ENCODE measurements at regions not wholly inside any gene's neighbourhood (a gene's known extent, or its start where the extent isn't known, plus 50 kb on each side); places are given as distances from the start of the nearest gene placed in this dataset.

- no peak overlapping the region for H3K27ac ChIP-seq
- no peaks in the 10 kb centered on the region for H3K36me3 ChIP-seq
- H3K4me3 ChIP-seq, result no peak overlapping the region
- no peaks in the 10 kb centered on the region for H3K9me3 ChIP-seq
- no peak for TF ChIP-seq POLR2A (IDR thresholded peaks at IDR 0.05)
- TF ChIP-seq CTCF (IDR thresholded peaks at IDR 0.05), result no peak
- TF ChIP-seq EP300 (IDR thresholded peaks at IDR 0.05), result no peak
- no peak for TF ChIP-seq POLR2AphosphoS5 (IDR thresholded peaks at IDR 0.05)
- no peaks in the 10 kb centered on the region for H3K27me3 ChIP-seq
- intact Hi-C loops (cut with DNase I), result no loop called here
- no peaks in the 10 kb centered on the region for H3K4me1 ChIP-seq
- WGBS, 2 donors, result 49 to 63% methylated on average over 6 of the region's 6 CpGs
- no peak for DNase-seq
These were observed 252.1 kb upstream of the TAC1 start for GRCh38 chr7:97479740-97480290.

- no peak for DNase-seq
- no peak for TF ChIP-seq CTCF (IDR thresholded peaks at IDR 0.05)
- TF ChIP-seq POLR2A (IDR thresholded peaks at IDR 0.05), result no peak
- TF ChIP-seq EP300 (IDR thresholded peaks at IDR 0.05), result no peak
- TF ChIP-seq POLR2AphosphoS5 (IDR thresholded peaks at IDR 0.05), result no peak
- H3K4me3 ChIP-seq, result no peak overlapping the region
- no peaks in the 10 kb centered on the region for H3K36me3 ChIP-seq
- no peaks in the 10 kb centered on the region for H3K27me3 ChIP-seq
- H3K9me3 ChIP-seq, result no peaks in the 10 kb centered on the region
- 69 to 88% methylated on average over 3 of the region's 3 CpGs for WGBS, 2 donors
- H3K4me1 ChIP-seq, result no peaks in the 10 kb centered on the region
- H3K27ac ChIP-seq, result no peak overlapping the region
- intact Hi-C loops (cut with DNase I), result no loop called here
These were observed 251.0 kb upstream of the TAC1 start for GRCh38 chr7:97480772-97481390.

GRCh38 chr7:97495487-97495886 lies 236.4 kb upstream of the TAC1 start:
- DNase-seq, result no peak
- Histone ChIP-seq H3K4me3 (no peak overlapping the region), H3K27me3 (no peaks in the 10 kb centered on the region), H3K27ac (no peak overlapping the region), H3K36me3 (no peaks in the 10 kb centered on the region), H3K9me3 (no peaks in the 10 kb centered on the region), H3K4me1 (no peaks in the 10 kb centered on the region)
- TF ChIP-seq CTCF (IDR thresholded peaks at IDR 0.05) (no peak), POLR2AphosphoS5 (IDR thresholded peaks at IDR 0.05) (no peak), POLR2A (IDR thresholded peaks at IDR 0.05) (no peak), EP300 (IDR thresholded peaks at IDR 0.05) (no peak)
- intact Hi-C loops (cut with DNase I), result no loop called here
- 17 to 49% methylated on average over 2 of the region's 2 CpGs for WGBS, 2 donors

GRCh38 chr7:97499204-97499603 lies 232.7 kb upstream of the TAC1 start:
- WGBS, 2 donors, result 42 to 55% methylated on average over 1 of the region's 1 CpG
- Histone ChIP-seq H3K27ac (no peak overlapping the region), H3K27me3 (no peaks in the 10 kb centered on the region), H3K4me1 (no peaks in the 10 kb centered on the region), H3K4me3 (no peak overlapping the region), H3K9me3 (no peaks in the 10 kb centered on the region), H3K36me3 (no peaks in the 10 kb centered on the region)
- DNase-seq, result no peak
- no peak for TF ChIP-seq POLR2AphosphoS5 (IDR thresholded peaks at IDR 0.05)
- TF ChIP-seq EP300 (IDR thresholded peaks at IDR 0.05), result no peak
- peak in 3 of 4 experiments; percentile 18 to 35 (median 33) for TF ChIP-seq CTCF (IDR thresholded peaks at IDR 0.05)
- TF ChIP-seq POLR2A (IDR thresholded peaks at IDR 0.05), result no peak
- intact Hi-C loops (cut with DNase I), result no loop called here

Measured in sigmoid colon (tissue), 6 donors.